ENCODE measurements at regions not wholly inside any gene's neighbourhood (a gene's known extent, or its start where the extent isn't known, plus 50 kb on each side); places are given as distances from the start of the nearest gene placed in this dataset.
A peak's percentile ranks its signal among the peaks of the same experiment; 100 is the strongest.

- intact Hi-C loops (cut with DNase I) = no loop called here
- H3K36me3 ChIP-seq (ENCODE audit: control insufficient read depth in 1 of 2, insufficient read depth in 2 of 2, low read length in 1 of 2) = no peaks in the 10 kb centered on the region
- H3K4me3 ChIP-seq (ENCODE audit: low read length in 2 of 2) = no peak overlapping the region
- no peak overlapping the region for H3K27ac ChIP-seq (ENCODE audit: low read depth in 1 of 2, low read length in 2 of 2)
- H3K9me3 ChIP-seq (ENCODE audit: control insufficient read depth, low read length) = peaks cover 1% of the 10 kb centered on the region
- ATAC-seq (ENCODE audit: low FRiP score) (no peak), DNase-seq (no peak)
- H3K4me1 ChIP-seq (ENCODE audit: control insufficient read depth in 1 of 2, insufficient read depth in 2 of 2, low read length in 2 of 2) = no peaks in the 10 kb centered on the region
- 95 to 98% methylated on average over 1 of the region's 1 CpG for WGBS, 2 donors
- H3K27me3 ChIP-seq (ENCODE audit: control insufficient read depth in 1 of 2, insufficient read depth in 2 of 2, low read length in 1 of 2) = no peaks in the 10 kb centered on the region
Measured at GRCh38 chr12:41919048-41919447, 225.6 kb downstream of the GXYLT1 start.

DNA sequence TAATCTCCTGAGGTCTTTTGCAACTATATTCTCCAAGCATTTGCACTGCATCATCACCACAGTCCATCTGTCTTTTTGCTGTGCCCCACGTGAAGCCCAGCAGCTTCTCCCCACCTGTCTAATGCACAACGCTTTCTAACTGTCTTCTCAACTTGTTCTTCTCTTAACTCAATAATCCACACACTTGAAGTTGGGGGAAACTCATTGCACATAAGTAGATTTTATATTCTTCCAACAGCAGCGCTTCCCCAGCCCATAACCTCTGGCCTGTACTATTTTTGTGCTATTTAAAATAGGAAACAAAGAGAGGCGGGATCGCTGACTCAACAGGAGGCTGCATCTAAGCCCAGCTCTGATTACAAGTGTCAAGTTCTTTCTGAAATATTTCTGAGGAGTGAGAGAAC lies 226.7 kb downstream of the GXYLT1 start:
- intact Hi-C loops (cut with DNase I) = no loop called here

GRCh38 chr12:41917181-41917580 lies 227.5 kb downstream of the GXYLT1 start:
- intact Hi-C loops (cut with DNase I) = no loop called here
- ATAC-seq (ENCODE audit: low FRiP score) (no peak), DNase-seq (no peak)
- no peaks in the 10 kb centered on the region for H3K4me1 ChIP-seq (ENCODE audit: control insufficient read depth in 1 of 2, insufficient read depth in 2 of 2, low read length in 2 of 2)
- H3K27me3 ChIP-seq (ENCODE audit: control insufficient read depth in 1 of 2, insufficient read depth in 2 of 2, low read length in 1 of 2) = no peaks in the 10 kb centered on the region
- H3K4me3 ChIP-seq (ENCODE audit: low read length in 2 of 2) = no peak overlapping the region
- no peak overlapping the region for H3K27ac ChIP-seq (ENCODE audit: low read depth in 1 of 2, low read length in 2 of 2)
- no peaks in the 10 kb centered on the region for H3K36me3 ChIP-seq (ENCODE audit: control insufficient read depth in 1 of 2, insufficient read depth in 2 of 2, low read length in 1 of 2)
- peaks cover 1% of the 10 kb centered on the region for H3K9me3 ChIP-seq (ENCODE audit: control insufficient read depth, low read length)

More for the DNA sequence above, 226.7 kb downstream of the GXYLT1 start:
- ATAC-seq (ENCODE audit: low FRiP score) (no peak), DNase-seq (no peak)
- H3K4me1 ChIP-seq (ENCODE audit: control insufficient read depth in 1 of 2, insufficient read depth in 2 of 2, low read length in 2 of 2) = no peaks in the 10 kb centered on the region
- no peaks in the 10 kb centered on the region for H3K27me3 ChIP-seq (ENCODE audit: control insufficient read depth in 1 of 2, insufficient read depth in 2 of 2, low read length in 1 of 2)
- H3K27ac ChIP-seq (ENCODE audit: low read depth in 1 of 2, low read length in 2 of 2) = no peak overlapping the region
- H3K9me3 ChIP-seq (ENCODE audit: control insufficient read depth, low read length) = peaks cover 1% of the 10 kb centered on the region
- H3K36me3 ChIP-seq (ENCODE audit: control insufficient read depth in 1 of 2, insufficient read depth in 2 of 2, low read length in 1 of 2) = no peaks in the 10 kb centered on the region
- H3K4me3 ChIP-seq (ENCODE audit: low read length in 2 of 2) = no peak overlapping the region
- WGBS, 2 donors = 22 to 24% methylated on average over 5 of the region's 5 CpGs

DNA sequence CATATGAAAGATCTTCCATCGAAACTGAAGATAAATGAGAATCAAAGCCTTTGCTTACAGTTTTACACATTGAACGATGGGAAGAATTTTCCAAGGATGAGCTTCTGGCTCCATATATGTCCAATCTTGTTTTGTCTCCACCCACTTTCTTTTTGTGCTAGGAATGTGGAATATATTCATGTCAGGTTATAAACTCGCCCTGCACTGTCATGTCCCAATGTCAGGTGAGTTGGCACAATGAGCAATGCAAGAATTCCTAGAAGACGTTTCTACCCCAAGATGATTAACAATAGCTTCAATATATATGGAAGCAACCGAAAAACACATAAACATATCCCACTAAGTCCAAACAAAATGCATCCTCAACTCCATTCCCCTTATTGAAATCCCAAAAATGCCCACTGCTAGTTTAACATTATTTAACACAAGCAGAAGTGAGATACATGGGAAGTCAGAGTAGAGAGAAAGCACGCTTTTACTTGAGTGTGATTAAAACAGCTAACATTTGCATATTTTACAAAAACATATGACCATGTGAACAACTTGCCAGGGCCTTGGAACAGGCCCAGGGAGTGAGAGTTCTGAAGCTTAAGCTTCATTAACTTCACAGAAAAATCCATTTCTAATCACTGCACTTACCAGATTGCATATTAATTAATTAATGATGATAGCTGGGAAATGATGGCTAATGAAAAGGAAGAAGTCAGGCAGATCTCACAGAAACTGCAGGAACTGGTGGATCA lies 233.9 kb downstream of the GXYLT1 start:
- Histone ChIP-seq H3K36me3 (ENCODE audit: control insufficient read depth in 1 of 2, insufficient read depth in 2 of 2, low read length in 1 of 2) (no peaks in the 10 kb centered on the region), H3K27ac (ENCODE audit: low read depth in 1 of 2, low read length in 2 of 2) (no peak overlapping the region), H3K4me3 (ENCODE audit: low read length in 2 of 2) (no peak overlapping the region), H3K27me3 (ENCODE audit: control insufficient read depth in 1 of 2, insufficient read depth in 2 of 2, low read length in 1 of 2) (no peaks in the 10 kb centered on the region), H3K4me1 (ENCODE audit: control insufficient read depth in 1 of 2, insufficient read depth in 2 of 2, low read length in 2 of 2) (no peaks in the 10 kb centered on the region), H3K9me3 (ENCODE audit: control insufficient read depth, low read length) (no peaks in the 10 kb centered on the region)
- DNase-seq = no peak
- intact Hi-C loops (cut with DNase I) = no loop called here
- ATAC-seq (ENCODE audit: low FRiP score) = no peak
- 76 to 77% methylated on average over 6 of the region's 6 CpGs for WGBS, 2 donors

DNA sequence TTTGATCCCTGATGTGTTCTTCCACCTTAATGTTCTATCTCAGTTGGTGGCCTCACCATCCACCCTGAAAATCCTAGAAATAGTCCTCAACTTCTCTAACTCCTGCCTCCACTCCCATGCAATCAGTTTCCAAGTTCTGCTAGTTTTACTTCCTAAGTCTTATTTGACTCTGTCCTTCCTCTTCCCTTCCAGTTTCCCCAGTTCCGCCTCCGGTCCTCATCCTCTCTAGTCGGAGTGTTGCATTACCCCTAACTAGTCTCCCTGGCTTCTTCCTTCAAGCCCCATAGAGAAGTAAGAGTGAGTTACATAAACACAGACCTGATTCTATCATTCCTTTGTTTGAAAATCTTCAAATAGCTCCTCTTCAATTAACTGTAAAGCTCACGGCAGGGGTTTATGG lies 236.5 kb downstream of the GXYLT1 start:
- H3K36me3 ChIP-seq (ENCODE audit: control insufficient read depth in 1 of 2, insufficient read depth in 2 of 2, low read length in 1 of 2) = no peaks in the 10 kb centered on the region
- H3K4me1 ChIP-seq (ENCODE audit: control insufficient read depth in 1 of 2, insufficient read depth in 2 of 2, low read length in 2 of 2) = no peaks in the 10 kb centered on the region
- H3K9me3 ChIP-seq (ENCODE audit: control insufficient read depth, low read length) = no peaks in the 10 kb centered on the region
- H3K27me3 ChIP-seq (ENCODE audit: control insufficient read depth in 1 of 2, insufficient read depth in 2 of 2, low read length in 1 of 2) = no peaks in the 10 kb centered on the region
- DNase-seq = no peak
- H3K27ac ChIP-seq (ENCODE audit: low read depth in 1 of 2, low read length in 2 of 2) = no peak overlapping the region
- H3K4me3 ChIP-seq (ENCODE audit: low read length in 2 of 2) = no peak overlapping the region
- intact Hi-C loops (cut with DNase I) = no loop called here
- ATAC-seq (ENCODE audit: low FRiP score) = no peak
- 88 to 93% methylated on average over 4 of the region's 4 CpGs for WGBS, 2 donors

DNA sequence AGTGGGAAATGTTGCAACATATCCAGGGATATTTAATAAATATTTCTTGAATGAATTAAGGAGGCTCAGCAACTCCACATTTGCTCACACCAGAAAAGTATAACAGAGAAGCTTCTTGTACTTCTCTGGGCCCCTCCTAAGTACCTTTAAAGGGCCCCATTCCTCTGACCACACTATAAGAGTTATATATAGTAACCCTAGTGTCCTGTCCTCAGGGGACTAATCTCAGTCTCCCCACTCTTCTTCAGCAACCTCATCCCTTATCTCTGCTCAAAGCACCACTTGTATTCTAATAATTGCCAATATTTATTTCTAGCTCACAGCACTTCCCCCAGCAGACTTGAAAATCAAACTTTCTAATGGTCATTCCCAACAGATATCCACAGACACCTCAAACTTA lies 237.1 kb downstream of the GXYLT1 start:
- no peak overlapping the region for H3K4me3 ChIP-seq (ENCODE audit: low read length in 2 of 2)
- H3K36me3 ChIP-seq (ENCODE audit: control insufficient read depth in 1 of 2, insufficient read depth in 2 of 2, low read length in 1 of 2) = no peaks in the 10 kb centered on the region
- DNase-seq = no peak
- no peak overlapping the region for H3K27ac ChIP-seq (ENCODE audit: low read depth in 1 of 2, low read length in 2 of 2)
- intact Hi-C loops (cut with DNase I) = no loop called here
- H3K4me1 ChIP-seq (ENCODE audit: control insufficient read depth in 1 of 2, insufficient read depth in 2 of 2, low read length in 2 of 2) = no peaks in the 10 kb centered on the region
- ATAC-seq (ENCODE audit: low FRiP score) = no peak
- H3K9me3 ChIP-seq (ENCODE audit: control insufficient read depth, low read length) = no peaks in the 10 kb centered on the region
- no peaks in the 10 kb centered on the region for H3K27me3 ChIP-seq (ENCODE audit: control insufficient read depth in 1 of 2, insufficient read depth in 2 of 2, low read length in 1 of 2)

GRCh38 chr12:41907021-41907420 lies 237.7 kb downstream of the GXYLT1 start:
- H3K27ac ChIP-seq (ENCODE audit: low read depth in 1 of 2, low read length in 2 of 2) = no peak overlapping the region
- no peaks in the 10 kb centered on the region for H3K27me3 ChIP-seq (ENCODE audit: control insufficient read depth in 1 of 2, insufficient read depth in 2 of 2, low read length in 1 of 2)
- H3K36me3 ChIP-seq (ENCODE audit: control insufficient read depth in 1 of 2, insufficient read depth in 2 of 2, low read length in 1 of 2) = no peaks in the 10 kb centered on the region
- no peaks in the 10 kb centered on the region for H3K9me3 ChIP-seq (ENCODE audit: control insufficient read depth, low read length)
- H3K4me1 ChIP-seq (ENCODE audit: control insufficient read depth in 1 of 2, insufficient read depth in 2 of 2, low read length in 2 of 2) = no peaks in the 10 kb centered on the region
- 86% methylated on average over 10 of the region's 10 CpGs for WGBS, 2 donors
- no peak for ATAC-seq (ENCODE audit: low FRiP score)
- peak in 1 of 2 donors; percentile 62 for DNase-seq
- no peak overlapping the region for H3K4me3 ChIP-seq (ENCODE audit: low read length in 2 of 2)
- intact Hi-C loops (cut with DNase I) = no loop called here

DNA sequence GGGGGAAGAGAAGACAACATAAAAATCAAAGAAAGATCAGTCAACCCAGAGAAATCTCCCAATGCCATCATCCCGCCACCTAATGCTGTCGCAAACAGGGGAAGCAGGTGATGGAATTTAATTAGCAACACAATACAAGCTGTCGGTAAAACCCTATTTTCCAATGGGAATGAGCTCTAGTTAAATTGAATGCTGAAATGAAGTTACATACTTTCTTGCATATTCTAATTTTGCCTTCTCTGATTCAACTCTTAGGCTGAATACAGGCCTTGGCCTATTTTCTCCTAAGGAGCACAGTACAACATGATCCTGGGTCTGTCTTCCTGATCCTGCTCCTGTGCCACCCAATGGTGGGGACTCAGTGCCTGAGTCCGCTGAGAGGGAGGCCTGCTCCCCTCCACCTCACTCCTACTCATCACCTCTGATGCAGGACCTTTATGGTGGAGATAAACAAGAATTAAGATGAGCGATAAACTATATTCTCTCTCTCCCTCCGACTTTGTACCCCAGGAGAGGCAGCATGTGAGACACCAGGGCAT lies 238.8 kb downstream of the GXYLT1 start:
- Histone ChIP-seq H3K4me1 (ENCODE audit: control insufficient read depth in 1 of 2, insufficient read depth in 2 of 2, low read length in 2 of 2) (no peaks in the 10 kb centered on the region), H3K27me3 (ENCODE audit: control insufficient read depth in 1 of 2, insufficient read depth in 2 of 2, low read length in 1 of 2) (no peaks in the 10 kb centered on the region), H3K9me3 (ENCODE audit: control insufficient read depth, low read length) (no peaks in the 10 kb centered on the region), H3K27ac (ENCODE audit: low read depth in 1 of 2, low read length in 2 of 2) (no peak overlapping the region), H3K4me3 (ENCODE audit: low read length in 2 of 2) (no peak overlapping the region), H3K36me3 (ENCODE audit: control insufficient read depth in 1 of 2, insufficient read depth in 2 of 2, low read length in 1 of 2) (no peaks in the 10 kb centered on the region)
- ATAC-seq (ENCODE audit: low FRiP score) = no peak
- DNase-seq = no peak
- intact Hi-C loops (cut with DNase I) = no loop called here
- WGBS, 2 donors = 98% methylated on average over 6 of the region's 6 CpGs

DNA sequence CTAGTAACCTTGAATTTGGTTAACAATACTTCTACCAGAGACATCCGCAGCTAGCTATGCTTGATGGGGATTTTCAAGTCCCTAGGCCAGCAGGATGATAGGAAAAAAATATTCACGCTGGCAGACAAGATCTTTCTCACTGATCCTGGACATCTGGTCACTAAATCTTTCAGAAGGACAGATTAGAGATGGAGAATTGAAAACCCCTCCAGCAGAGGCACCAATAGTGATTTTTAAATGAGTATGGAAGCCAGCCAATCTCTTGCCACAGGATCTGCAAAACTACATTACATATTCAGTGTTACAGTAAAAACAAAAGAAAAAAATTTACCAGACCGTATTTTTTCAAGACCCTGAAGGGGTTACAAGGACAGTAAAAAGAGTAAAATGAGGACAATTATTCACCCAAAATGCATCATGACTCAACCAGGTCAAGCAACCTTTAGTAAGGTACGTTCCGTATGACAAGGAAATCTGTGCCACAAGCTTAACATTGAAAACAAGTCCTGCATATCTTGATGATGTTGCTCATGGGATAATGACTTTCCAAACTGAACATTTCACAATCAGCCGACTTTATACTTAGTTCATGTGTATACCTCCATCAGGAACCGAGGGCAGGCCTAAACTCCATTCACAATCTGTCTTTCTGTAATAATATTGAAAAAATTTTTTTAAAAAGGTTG lies 239.5 kb downstream of the GXYLT1 start:
- H3K4me3 ChIP-seq (ENCODE audit: low read length in 2 of 2) = no peak overlapping the region

More for the DNA sequence above, 239.5 kb downstream of the GXYLT1 start:
- Histone ChIP-seq H3K4me1 (ENCODE audit: control insufficient read depth in 1 of 2, insufficient read depth in 2 of 2, low read length in 2 of 2) (no peaks in the 10 kb centered on the region), H3K27me3 (ENCODE audit: control insufficient read depth in 1 of 2, insufficient read depth in 2 of 2, low read length in 1 of 2) (no peaks in the 10 kb centered on the region), H3K9me3 (ENCODE audit: control insufficient read depth, low read length) (no peaks in the 10 kb centered on the region), H3K27ac (ENCODE audit: low read depth in 1 of 2, low read length in 2 of 2) (no peak overlapping the region), H3K36me3 (ENCODE audit: control insufficient read depth in 1 of 2, insufficient read depth in 2 of 2, low read length in 1 of 2) (no peaks in the 10 kb centered on the region)
- ATAC-seq (ENCODE audit: low FRiP score) (no peak), DNase-seq (no peak)
- intact Hi-C loops (cut with DNase I) = no loop called here
- WGBS, 2 donors = 77 to 82% methylated on average over 7 of the region's 7 CpGs
